HG02763 (cell line): ENCODE measurements at regions not wholly inside any gene's neighbourhood (a gene's known extent, or its start where the extent isn't known, plus 50 kb on each side); places are given as distances from the start of the nearest gene placed in this dataset.

Experiments used
- ATAC-seq: cut with Tn5 transposase; IDR thresholded peaks from one replicate; pipeline ENCODE4 v1.9.1; 2021; ENCODE audit warnings: mild to moderate bottlenecking, moderate library complexity; ENCODE audit not compliant: unreplicated experiment

DNA sequence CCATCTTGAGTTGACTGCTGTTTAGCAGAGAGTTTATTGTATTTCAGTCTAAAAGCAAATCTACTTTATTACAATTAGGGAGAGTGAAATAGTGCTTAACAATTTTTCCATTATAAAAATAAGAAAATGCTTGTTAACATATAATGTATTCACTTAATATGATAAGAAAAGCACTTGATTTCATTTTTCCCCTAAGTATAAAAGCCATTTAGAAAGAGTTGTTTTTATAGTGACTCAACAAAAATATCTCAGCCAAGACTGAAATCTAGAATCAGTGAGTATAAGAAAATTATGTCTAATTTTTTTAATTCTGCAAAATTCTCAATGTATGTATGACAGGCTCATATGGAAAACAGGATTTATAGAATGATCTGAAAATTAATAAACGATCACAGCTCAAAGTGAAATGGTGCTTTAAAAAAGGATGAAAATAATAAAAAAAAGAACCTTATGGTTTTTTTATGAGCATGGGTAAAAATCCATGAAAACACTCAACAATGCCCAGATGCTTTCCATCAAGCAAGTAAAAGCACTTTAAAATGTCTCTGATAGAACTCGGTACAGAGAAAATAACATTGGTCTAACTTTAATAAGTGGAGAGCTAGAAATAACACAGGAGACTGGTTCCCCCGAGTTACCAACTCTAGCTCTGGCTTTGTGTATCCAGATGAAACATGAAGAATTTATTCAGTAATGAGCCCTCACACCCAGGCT, 1057.8 kb upstream of the WWC1 start:
- ATAC-seq, result no peak

DNA sequence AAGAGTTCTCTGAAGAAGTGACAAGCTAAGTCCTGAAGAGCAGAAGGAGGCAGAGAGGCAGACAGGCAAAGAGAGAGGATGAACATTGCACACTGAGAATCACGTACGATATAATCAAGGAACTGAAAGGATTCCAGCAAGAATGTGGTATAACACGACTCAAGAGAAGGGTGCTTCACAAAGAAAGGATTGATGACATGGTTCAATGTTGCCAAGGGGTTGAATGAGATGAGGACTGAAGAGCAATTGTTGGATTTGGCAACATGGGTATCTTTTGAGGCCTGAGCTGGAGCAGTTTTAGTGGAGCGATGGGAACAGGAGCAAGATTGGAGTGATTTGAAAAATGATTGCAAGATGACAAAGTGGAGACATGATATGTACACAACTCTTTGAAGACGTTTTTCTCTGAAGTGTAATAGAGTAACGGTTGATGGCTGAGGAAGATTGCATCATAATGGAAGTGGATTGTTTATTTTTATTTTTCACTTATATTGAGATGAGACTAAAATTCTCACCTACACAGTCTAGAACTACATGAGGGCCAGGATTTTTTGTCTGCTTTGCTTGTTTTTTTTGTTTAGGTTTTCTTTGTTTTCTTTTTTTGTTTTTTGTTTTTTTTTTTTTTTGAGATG, 1049.9 kb upstream of the WWC1 start:
- no peak for ATAC-seq

DNA sequence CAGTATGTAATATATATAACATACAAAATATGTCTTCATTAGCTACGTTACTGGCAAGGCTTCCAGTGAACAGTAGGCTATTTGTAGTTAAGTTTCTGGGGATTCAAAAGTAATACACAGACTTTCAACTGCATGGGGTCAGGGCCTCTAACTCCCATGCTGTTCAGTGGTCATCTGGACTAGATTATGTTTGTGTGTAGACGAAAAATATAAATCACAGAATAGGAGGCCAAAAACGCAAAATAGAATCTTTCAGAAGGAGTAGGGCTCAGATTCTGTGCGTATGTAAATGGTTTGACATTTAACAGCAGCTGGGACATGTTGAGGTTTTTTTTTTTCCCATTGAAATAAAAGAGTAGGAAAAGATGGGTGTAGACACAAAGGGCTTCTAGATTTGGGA, 1048.7 kb upstream of the WWC1 start:
- ATAC-seq, result no peak

DNA sequence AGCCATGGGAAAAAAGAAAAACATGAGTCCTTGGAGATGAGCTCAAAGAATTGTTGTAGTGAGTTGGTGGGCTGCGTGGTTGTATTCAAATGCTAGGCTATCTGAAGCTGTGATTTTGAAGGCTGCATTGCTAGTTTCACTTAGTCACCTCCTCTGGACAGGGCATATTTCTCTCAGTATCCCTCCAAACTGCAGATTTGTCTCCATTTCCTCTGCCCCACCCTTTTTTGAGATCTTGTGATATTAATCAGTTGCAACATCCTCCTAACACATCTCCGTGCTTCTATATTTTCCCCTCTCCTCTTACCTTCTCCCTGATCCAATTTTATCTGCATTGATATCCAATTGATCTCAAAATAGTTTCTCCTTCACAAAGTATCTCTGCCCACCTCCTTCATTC, 1048.0 kb upstream of the WWC1 start:
- no peak for ATAC-seq

DNA sequence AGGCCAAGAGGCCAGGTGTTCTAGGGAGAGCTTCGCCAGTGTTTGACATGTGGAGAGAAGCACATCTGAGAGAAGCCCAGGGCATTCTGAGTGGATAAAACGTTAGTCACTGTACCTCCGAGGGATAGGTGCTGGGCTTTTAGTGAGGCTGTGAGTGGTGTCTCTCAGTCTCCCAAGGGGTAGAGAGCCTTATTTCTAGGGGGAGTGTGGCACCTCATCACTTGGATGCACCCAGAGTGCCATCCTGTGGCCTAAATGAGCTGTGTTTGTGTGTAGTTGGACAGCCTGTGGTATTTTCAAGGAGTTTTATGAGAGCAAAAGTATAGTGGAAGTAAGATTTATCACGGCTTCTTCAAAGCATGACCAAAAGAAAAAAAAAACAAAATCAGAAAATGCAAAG, 1046.9 kb upstream of the WWC1 start:
- ATAC-seq, result no peak

DNA sequence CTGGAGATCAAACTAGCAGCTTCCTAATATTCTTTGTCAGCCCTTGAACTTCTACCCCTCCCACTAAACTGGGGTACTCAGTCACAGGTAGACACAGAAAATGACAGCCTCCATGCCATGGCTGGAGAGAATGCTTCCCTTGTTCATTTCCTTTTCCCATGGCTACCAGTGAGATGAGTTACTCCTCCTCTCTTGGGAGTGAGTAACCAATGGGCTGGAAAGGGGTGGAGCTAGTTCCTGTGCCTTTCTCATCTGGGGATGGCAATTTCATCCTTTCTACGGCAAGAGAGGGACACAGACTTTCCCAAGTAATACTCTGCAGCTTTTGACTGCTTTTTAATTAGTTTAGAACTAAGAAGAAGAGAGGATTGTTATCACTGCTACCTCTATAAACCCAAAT, 1045.6 kb upstream of the WWC1 start:
- ATAC-seq, result no peak

DNA sequence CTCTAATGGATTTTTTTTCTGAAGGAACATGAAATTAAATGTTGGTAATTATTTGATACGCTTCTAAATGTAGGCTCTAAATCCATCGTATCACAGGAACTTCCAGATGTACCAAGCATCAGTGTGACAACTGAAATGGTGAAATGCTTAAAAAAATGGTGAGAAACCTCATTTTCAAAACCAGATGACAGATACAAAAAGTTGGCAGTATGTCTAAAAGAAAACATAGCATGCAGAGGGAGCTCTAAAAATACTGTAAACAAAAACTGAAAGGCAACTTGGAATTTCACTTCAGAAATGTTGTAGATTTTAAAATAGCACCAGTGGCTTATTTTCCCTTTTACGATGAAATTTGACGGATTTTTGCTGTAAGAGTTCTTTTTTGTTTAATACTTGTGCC, 1043.6 kb upstream of the WWC1 start:
- no peak for ATAC-seq

DNA sequence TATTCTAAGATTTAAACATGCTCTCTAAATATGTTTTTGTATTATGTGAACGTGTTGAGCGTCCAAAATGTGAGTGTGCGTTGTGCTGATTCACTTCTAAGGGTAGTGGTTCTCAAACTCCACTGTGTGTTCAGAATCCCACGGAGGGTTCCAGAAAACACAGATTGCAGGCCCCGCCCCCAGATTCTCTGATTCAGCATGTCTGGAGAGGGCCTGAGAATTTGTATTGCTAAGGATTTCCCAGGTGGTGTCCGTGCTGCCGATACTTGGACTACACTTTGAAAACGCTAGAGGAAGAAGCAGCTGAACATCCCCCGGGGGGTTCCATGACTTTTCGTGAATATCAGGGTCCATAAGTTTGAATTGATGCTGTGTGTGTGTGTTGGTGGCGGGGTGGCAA, 1043.2 kb upstream of the WWC1 start:
- ATAC-seq, result no peak

DNA sequence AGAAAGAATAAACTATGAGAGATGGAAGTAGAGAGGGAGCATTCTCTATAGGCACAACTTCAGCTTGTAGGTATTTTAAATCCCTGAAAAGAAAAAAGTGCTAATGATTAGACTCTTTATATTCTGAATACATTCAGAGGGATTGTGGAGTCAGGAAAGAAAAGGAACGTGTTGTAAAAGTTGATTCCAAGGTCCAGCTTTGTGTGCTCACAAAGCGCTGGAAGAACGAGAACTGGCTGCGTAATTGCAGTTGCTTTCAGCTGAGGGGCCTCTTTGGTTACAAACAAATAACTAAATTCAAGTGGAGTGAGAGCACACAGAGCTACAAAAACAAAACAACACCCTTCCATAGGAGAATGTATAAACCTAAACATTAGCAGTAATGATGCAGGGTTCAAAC, 1040.4 kb upstream of the WWC1 start:
- ATAC-seq, result no peak

DNA sequence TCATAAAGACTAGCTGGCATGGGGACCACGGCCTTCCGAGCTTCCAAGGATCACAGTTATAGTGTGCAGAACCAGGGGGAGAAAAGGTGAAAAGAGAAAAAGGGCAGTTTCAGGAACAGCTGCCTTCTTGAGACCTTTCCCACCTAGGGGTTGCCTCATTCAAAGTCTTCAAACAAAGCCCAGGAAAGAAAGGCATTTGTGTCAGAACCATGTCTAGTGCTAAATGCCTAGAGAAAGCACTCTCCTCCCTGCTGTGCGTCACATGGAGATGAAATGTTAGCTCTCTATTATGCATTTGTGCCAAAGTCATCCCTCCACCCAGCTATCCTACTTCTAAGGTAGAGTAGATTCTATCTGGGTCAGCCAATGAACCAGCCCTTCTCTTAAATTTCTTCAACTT, 1037.3 kb upstream of the WWC1 start:
- ATAC-seq, result no peak

DNA sequence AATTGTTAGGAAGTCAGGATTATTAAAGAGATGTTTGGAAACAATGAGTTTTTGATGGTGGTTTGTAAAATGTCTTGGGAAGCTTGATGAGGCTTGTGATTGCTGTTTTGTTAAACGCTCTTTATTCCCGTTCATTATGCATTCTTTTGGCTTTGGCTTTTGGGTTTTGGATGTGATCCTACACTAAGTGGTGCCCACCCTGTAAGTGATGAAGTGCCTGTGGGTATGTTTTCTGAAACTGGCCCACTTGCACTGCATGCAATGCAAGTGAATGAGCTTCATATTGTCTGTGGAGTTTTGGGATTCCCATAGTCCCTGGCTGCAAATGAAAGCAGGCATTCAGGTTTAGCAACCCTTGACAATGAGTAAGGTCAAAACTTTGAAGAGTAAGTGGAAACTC, 1035.5 kb upstream of the WWC1 start:
- ATAC-seq, result no peak

DNA sequence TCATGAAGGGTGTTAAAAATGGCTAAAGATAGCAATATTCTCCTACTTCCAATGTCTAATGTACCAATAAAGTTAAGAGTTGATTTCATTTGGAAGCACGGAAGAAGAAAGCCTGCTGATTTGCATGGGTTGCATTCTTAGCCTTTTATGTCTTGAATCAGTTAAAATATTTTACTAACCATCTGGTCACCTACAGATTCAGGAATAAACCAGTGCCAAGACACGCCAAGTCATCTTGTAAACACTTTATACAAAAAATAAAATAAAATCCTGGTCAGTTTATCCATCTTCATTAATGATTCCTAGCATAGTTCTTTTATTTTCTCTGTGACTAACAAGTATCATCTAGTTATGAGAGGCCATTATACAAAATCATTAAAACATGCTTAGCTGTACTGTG, 1031.6 kb upstream of the WWC1 start:
- ATAC-seq, result no peak

DNA sequence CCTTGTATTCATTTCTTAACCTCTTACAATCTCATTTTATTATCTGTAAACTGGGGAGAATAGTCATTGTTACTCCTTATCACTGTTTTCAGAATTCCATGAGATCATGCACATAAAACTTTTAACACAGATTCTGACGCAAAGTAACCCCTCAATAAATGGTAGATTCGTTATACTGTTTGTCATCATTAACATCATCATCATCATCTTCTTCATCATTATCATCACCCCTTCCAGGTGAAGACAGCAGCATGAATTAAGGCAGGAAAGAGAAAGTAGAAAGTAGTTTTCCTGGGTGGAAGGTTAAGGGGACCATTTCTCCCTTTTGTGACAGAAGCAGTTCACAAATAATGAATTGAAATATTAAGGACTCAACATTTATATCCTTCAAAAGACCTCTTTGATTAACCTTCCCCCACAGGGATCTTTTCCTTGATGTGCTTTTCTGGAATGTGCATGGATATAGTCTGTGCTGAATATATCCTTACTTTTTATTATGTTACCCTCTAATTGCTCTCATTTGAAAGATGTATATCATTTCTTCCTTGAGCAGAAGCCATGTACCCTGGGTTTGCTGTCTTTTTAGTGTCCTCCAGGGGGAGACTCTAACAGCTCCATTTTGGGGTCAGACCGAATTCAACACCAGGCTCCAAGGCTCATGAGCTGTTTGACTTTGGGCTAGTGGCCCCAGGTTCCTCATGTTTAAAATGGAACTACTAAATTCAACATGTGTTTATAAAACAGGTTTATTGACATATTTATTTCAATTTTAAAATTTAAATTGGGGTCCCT, 1029.9 kb upstream of the WWC1 start:
- ATAC-seq, result no peak

DNA sequence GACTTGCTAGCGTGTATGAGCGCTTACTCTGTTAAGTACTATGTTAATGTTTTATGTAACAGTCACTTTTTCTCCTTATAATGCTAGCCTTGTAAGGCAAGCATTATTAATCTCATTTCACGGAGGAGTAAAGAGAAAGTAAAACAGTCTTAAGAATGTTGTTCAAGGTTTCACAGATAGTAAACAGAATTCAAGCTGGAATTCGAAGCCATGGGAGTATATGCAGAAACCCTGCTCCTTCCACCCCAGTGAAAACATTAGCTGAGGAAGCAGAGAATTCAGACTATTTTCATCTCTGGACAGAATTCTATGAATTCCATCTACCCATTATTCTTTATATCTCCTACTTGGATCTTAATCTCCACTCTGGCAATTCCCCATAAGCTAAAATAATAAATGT, 1028.3 kb upstream of the WWC1 start:
- no peak for ATAC-seq

DNA sequence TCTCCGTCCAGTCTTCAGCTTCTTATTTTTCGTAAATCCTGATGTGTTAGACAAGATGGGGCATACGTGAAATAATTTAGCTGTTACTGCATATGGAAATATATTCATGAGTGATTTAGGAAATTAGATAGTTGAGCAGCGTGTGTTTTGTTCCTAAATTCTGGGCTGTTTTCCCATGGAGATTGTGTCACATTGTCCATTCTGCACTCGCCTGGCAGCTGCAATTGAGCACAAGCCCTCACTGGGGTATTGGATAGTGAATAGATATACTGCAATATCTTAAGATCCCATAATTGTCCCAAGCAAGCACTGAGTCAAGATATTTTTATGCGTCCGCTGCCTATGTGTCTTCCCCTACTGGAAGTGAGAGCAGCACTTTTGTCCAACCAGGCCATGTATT, 1027.1 kb upstream of the WWC1 start:
- ATAC-seq, result no peak

DNA sequence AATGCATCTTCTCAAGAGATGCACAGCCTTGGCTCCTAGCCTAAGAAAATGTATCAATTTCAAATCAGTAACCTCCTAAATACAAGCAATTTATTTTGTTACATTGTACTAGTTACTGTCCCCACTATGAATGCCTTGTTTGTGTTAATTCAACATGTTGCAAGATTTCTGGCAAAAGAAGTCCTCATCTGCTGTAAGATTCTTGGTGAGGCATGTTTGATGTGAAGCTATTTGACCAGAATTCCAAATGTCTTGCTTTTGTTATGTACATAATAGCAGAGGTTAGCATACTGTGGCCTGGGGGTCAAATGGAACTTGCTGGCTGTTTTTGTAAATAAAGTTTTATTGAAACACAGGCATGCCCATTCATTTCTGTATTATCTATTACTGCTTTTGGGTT, 1023.1 kb upstream of the WWC1 start:
- no peak for ATAC-seq

DNA sequence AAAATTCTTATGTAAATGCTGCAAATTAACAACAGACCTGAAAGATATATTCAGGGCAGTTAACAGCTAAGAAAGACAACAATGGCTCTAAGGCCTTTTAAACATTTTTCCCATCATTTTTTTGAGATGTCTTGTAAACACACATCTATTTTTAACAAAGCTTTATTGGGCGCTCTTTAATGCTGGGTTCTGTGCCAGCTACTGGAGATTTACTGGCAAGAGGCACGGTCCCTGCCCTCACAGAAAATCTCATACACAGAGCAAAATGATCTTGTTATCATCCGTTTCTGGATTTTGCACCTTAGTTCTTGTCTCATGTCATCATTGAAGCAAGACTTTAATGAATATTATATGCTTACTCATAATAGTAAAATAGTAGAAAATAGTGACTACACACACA, 1022.3 kb upstream of the WWC1 start:
- no peak for ATAC-seq

DNA sequence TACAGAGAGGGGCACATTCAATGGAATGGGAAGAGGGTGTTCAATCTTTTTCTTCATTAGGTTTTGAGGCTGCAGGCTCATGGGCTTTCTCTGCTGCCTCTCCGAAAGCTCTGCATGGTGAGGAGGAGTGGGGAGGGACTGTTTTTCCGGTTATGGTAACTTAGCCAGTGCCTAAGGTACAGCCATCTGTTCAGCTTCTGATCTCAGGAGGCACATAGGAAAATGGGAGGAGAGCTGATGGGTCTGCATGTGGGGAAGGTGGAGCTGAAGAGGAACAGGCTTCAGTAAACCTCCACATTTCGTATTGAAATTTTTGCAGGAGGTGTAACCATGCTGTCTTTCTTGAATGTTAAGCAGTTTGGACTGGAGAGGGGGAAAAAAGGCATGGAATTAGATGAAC, 1020.4 kb upstream of the WWC1 start:
- no peak for ATAC-seq

DNA sequence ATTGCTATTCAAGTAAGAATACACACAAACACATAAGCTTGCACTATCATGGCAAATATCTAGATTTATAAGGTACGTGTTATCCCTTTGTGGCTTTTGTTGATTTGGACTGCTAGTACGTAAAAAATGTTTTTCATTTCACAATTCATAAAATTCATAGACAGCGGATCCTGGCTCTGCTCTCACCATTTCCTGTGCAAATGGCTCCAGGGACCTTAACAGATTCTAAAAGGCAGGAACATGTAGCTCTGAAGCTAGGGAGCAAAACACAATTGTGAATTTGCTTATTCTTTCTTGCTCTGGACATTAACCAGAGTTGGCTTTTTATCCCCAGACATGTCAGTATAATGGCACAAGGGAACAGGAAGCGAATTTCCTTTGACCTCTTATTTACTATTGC, 1019.9 kb upstream of the WWC1 start:
- ATAC-seq, result no peak

DNA sequence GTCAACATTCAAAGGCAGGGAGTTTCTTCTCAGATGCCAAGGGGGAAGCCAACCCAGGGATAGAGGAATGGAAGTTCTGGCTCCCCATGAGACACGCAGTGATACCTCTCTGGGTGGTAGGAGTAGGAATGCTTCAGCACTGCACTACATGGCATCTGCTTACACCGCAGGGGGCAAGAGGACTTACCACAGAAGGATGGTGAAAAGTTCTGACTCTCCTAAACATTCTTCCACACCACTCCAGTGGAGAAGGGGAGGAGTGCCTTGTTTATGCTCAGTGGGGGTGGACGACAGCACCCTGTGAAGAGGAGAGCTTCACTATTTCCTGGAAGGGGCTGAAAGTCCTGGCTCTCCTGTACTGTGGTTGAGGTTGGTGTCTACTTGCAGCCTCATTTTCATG, 1011.3 kb upstream of the WWC1 start:
- ATAC-seq, result no peak

DNA sequence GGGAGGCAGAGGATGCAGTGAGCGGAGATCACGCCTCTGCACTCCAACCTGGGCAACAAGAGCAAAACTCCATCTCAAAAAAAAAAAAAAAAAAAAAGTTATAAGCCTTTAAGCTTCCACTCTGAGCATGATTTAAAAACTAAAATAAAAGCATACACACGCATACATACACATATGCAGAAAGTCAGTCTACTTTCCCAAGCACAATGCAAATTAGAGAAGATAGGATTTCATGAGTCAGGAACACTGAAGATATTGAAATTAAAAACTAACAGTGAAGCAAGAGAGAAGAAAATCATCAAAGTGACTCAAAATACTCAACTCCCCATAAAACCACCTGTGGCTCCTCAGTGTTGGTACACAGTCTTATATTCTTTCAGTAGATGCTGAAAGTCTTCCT, 1009.5 kb upstream of the WWC1 start:
- ATAC-seq, result no peak

DNA sequence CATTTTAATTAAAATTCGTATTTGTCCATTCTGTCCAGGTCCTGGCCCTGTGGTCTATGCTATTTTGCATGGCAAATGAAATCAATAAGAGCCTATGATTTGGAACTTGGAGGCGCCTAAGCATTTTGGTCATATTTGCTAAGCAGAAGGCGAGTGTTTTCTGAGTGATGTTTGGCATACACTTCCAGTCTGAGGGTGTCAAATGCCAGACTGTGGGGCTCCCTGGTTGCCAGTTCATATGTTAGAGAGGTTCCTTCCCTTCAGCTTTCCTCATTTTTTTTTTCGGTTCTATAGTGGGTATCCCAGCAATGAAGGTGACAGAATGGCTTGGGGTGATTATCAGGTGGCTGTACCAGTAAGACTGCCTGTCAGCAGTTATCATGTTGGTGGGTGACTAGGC, 1007.8 kb upstream of the WWC1 start:
- ATAC-seq, result no peak
